GM12891 (cell line): ENCODE measurements at regions not wholly inside any gene's neighbourhood (a gene's known extent, or its start where the extent isn't known, plus 50 kb on each side); places are given as distances from the start of the nearest gene placed in this dataset.

Experiments used
- DNase-seq: peaks from one replicate; pipeline ENCODE4 v3.0.0; 2011; ENCODE audit warnings: low spot score; ENCODE audit not compliant: insufficient read length
- FAIRE-seq: peaks from 2 replicates; lab custom pipeline; 2011; peaks lifted over from hg19 to GRCh38; lab: Jason Lieb, UNC
- PAX5 ChIP-seq: IDR thresholded peaks from 2 replicates; pipeline ENCODE4 v1.6.1; 2011; ENCODE audit warnings: low read length, moderate library complexity, mild to moderate bottlenecking; ENCODE audit not compliant: insufficient read depth, severe bottlenecking
- POLR2A ChIP-seq: IDR thresholded peaks from 2 replicates; pipeline ENCODE4 v1.6.1; 2011; ENCODE audit warnings: low read depth, low read length, control low read depth
- POLR2AphosphoS5 ChIP-seq: IDR thresholded peaks from 2 replicates; pipeline ENCODE4 v1.6.1; 2011; ENCODE audit warnings: low read depth, low read length, control low read depth
- POU2F2 ChIP-seq: IDR thresholded peaks from 2 replicates; pipeline ENCODE4 v1.6.1; 2011; ENCODE audit warnings: low read depth, mild to moderate bottlenecking, control low read depth, low read length, moderate library complexity
- SPI1 ChIP-seq: IDR thresholded peaks from 2 replicates; pipeline ENCODE4 v1.6.1; 2011; ENCODE audit warnings: low read depth, low read length, control low read depth
- TAF1 ChIP-seq: IDR thresholded peaks from 2 replicates; pipeline ENCODE4 v1.6.1; 2011; ENCODE audit warnings: low read depth, low read length, control low read depth

- no peak for TF ChIP-seq TAF1
- TF ChIP-seq PAX5 = no peak
- no peak for TF ChIP-seq POLR2AphosphoS5
- no peak for TF ChIP-seq POLR2A
- no peak for TF ChIP-seq POU2F2
- TF ChIP-seq SPI1 = no peak
- no peak for DNase-seq
- no peak for FAIRE-seq
Measured at GRCh38 chrY:13544491-13544890, 64.7 kb upstream of the UTY start.

GRCh38 chrY:13537919-13538318 is 58.1 kb upstream of the UTY start:
- DNase-seq = no peak
- TF ChIP-seq POLR2A (no peak), POLR2AphosphoS5 (no peak), SPI1 (no peak), PAX5 (no peak), POU2F2 (no peak), TAF1 (no peak)

More at GRCh38 chrY:13537919-13538318, 58.1 kb upstream of the UTY start:
- FAIRE-seq = no peak
